ENCODE measurements at regions not wholly inside any gene's neighbourhood (a gene's known extent, or its start where the extent isn't known, plus 50 kb on each side); places are given as distances from the start of the nearest gene placed in this dataset.
A peak's percentile ranks its signal among the peaks of the same experiment; 100 is the strongest.

GRCh38 chr20:4089756-4090487 is 58.7 kb upstream of the SMOX start:
- TF ChIP-seq CTCF (IDR thresholded peaks at IDR 0.05): no peak
- no peak for DNase-seq
- Histone ChIP-seq H3K9me3 (no peaks in the 10 kb centered on the region), H3K36me3 (no peaks in the 10 kb centered on the region), H3K27me3 (peaks cover 0 to 6% (median 0%) of the 10 kb centered on the region in 7 donors), H3K4me1 (peaks cover 0 to 40% (median 8%) of the 10 kb centered on the region in 9 donors), H3K27ac (peak overlapping the region in 1 of 10 donors; percentile 73), H3K4me3 (no peak overlapping the region)
- WGBS, 2 donors: 84 to 88% methylated on average over 11 of the region's 11 CpGs
- intact Hi-C loops (cut with DNase I): loop anchor here in 6 of 10 donors (5.0 to 10.0 kb wide), 5 partner anchors 78 to 415 kb away; partner anchors contain the start of genes CENPB (in 1 of the 6), PANK2 (in 1 of the 6) and SPEF1 (in 1 of the 6)
- no peak for ATAC-seq

GRCh38 chr20:4088766-4089165 is 59.9 kb upstream of the SMOX start:
- DNase-seq (no peak), ATAC-seq (no peak)
- Histone ChIP-seq H3K27ac (no peak overlapping the region), H3K9me3 (no peaks in the 10 kb centered on the region), H3K27me3 (peaks cover 0 to 6% (median 0%) of the 10 kb centered on the region in 7 donors), H3K4me1 (peaks cover 0 to 51% (median 9%) of the 10 kb centered on the region in 9 donors), H3K36me3 (no peaks in the 10 kb centered on the region), H3K4me3 (no peak overlapping the region)
- WGBS, 2 donors: 94 to 95% methylated on average over 4 of the region's 4 CpGs
- no peak for TF ChIP-seq CTCF (IDR thresholded peaks at IDR 0.05)
- intact Hi-C loops (cut with DNase I): loop anchor here in 6 of 10 donors (5.0 to 10.0 kb wide), 5 partner anchors 76 to 414 kb away; partner anchors contain the start of genes CENPB (in 1 of the 6), PANK2 (in 1 of the 6) and SPEF1 (in 1 of the 6)

GRCh38 chr20:4087923-4088322 is 60.7 kb upstream of the SMOX start:
- Histone ChIP-seq H3K27ac (no peak overlapping the region), H3K36me3 (no peaks in the 10 kb centered on the region), H3K9me3 (no peaks in the 10 kb centered on the region), H3K4me3 (no peak overlapping the region), H3K4me1 (peaks cover 0 to 59% (median 15%) of the 10 kb centered on the region in 9 donors), H3K27me3 (peaks cover 0 to 6% (median 0%) of the 10 kb centered on the region in 7 donors)
- intact Hi-C loops (cut with DNase I): loop anchor here in 6 of 10 donors (5.0 to 10.0 kb wide), 5 partner anchors 76 to 413 kb away; partner anchors contain the start of genes CENPB (in 1 of the 6), PANK2 (in 1 of the 6) and SPEF1 (in 1 of the 6)
- DNase-seq (no peak), ATAC-seq (no peak)
- no peak for TF ChIP-seq CTCF (IDR thresholded peaks at IDR 0.05)
- 71 to 92% methylated on average over 4 of the region's 4 CpGs for WGBS, 2 donors

GRCh38 chr20:4086771-4087687 is 61.6 kb upstream of the SMOX start:
- peaks cover 0 to 67% (median 14%) of the 10 kb centered on the region in 9 donors for H3K4me1 ChIP-seq
- intact Hi-C loops (cut with DNase I): loop anchor here in 6 of 10 donors (5.0 to 10.0 kb wide), 5 partner anchors 75 to 412 kb away; partner anchors contain the start of genes CENPB (in 1 of the 6), PANK2 (in 1 of the 6) and SPEF1 (in 1 of the 6)

More at GRCh38 chr20:4086771-4087687, 61.6 kb upstream of the SMOX start:
- H3K27ac ChIP-seq: no peak overlapping the region
- no peak for ATAC-seq
- TF ChIP-seq CTCF (IDR thresholded peaks at IDR 0.05): no peak
- H3K4me3 ChIP-seq: no peak overlapping the region
- 81 to 82% methylated on average over 13 of the region's 13 CpGs for WGBS, 2 donors
- H3K36me3 ChIP-seq: no peaks in the 10 kb centered on the region
- no peak for DNase-seq
- H3K27me3 ChIP-seq: peaks cover 0 to 6% (median 0%) of the 10 kb centered on the region in 7 donors
- H3K9me3 ChIP-seq: peaks cover 0 to 2% (median 0%) of the 10 kb centered on the region in 11 donors

Measured in heart right ventricle (tissue), 16 donors.